Stimulated activated CD8-positive, alpha-beta memory T cell treated with anti-CD3 and anti-CD28 coated beads, Interleukin-15, amount 100 ng/mL, for 4 hours (primary cell): ENCODE measurements at regions not wholly inside any gene's neighbourhood (a gene's known extent, or its start where the extent isn't known, plus 50 kb on each side); places are given as distances from the start of the nearest gene placed in this dataset.
"Not testable (repeated sequence)": the region's sequence is repeated elsewhere in the genome, so short reads cannot be mapped to it uniquely, and the experiment has no call there.

Source experiments
- DNase-seq, 2 donors: peaks; one replicate each; pipeline ENCODE4 v3.0.0-alpha.2; 2020; ENCODE audit warnings: low read depth in 2 of 2

- no peak for DNase-seq
Measured at GRCh38 chrY:12212394-12212793, 488.6 kb upstream of the USP9Y start.

- DNase-seq = no peak
Measured at GRCh38 chrY:12215564-12216022, 485.4 kb upstream of the USP9Y start.

- no peak for DNase-seq
Measured at GRCh38 chrY:12230921-12231320, 470.1 kb upstream of the USP9Y start.

GRCh38 chrY:12236399-12236798 lies 464.6 kb upstream of the USP9Y start:
- no peak for DNase-seq

DNA sequence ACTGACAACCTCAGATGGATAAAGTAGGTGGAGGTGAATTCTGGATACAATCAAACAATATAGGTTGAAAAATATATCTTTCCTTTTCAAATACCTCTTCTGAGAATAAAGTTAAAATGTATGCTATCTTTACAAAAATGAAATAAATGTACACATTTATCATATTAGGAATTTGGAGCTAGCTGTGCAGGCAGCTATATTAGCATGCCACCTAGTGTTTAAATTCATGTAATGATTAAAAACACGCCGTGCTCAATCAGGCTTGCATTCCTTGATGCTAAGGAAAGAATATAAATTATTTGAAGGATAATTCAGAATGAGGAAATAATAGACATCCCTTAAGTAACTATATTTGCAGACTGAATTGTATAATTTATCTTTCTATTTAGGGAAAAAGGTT lies 460.7 kb upstream of the USP9Y start:
- not testable (repeated sequence) for DNase-seq

- DNase-seq = no peak
Measured at GRCh38 chrY:12244146-12244545, 456.9 kb upstream of the USP9Y start.

DNA sequence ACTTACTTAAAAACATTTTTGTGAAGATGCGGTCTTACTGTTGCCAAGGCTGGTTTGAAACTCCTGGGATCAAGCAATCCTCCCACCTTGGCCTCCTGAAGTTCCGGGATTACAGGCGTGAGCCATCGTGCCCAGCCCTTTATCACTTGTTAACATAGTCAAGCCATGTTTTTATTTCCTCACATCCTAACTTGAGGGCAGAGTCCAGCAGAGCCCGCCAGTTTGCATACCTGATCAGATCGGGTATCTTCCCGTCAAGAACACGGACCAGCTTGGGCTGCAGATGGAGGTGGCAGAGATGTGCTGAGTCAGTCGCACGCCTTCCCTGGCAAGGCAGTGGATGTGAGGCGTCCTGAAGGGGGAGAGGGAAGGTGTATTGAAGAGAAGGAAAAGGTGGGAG lies 447.3 kb upstream of the USP9Y start:
- no peak for DNase-seq

- DNase-seq = no peak
Measured at GRCh38 chrY:12271162-12271561, 429.9 kb upstream of the USP9Y start.

- DNase-seq = no peak
Measured at GRCh38 chrY:12285608-12286007, 415.4 kb upstream of the USP9Y start.

DNA sequence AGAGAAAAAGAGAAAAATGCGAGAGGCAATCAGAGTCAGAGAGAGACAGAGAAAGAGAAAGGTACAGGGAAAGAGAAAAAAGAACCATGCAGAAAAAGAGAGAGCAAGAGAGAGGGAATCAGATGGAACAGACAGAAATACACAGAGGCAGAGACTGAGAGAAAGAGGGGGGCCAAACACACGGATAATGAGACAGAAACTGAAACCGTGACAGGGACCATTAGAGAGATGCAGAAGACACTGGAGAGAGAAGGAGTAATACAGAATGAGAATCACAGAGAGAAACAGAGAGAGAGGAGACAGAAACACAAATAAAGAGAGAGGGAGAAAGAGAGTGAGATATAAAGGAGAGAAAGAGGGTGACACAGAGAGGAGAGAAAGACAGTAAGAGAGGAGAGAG lies 412.1 kb upstream of the USP9Y start:
- no peak for DNase-seq

GRCh38 chrY:12289415-12289814 lies 411.6 kb upstream of the USP9Y start:
- no peak for DNase-seq

GRCh38 chrY:12292542-12292941 lies 408.5 kb upstream of the USP9Y start:
- no peak for DNase-seq

DNA sequence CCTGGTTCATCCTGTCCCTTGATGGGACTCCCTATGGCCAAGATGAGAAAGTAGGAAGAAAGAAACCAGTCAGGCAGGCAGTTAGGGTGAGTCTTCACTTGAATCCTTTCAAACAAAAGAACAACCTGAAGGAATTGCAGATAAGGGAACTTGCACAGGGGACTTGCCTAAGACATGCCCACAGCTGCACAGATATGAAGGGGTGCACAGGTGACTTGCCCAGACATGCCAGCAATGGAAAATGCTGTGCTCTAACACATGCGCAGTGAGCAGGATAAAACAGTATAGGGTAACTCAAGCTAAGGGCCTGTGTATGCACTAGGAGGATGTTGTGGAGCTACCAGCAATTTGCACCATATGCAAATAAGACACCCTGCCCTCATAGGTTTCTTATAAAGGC lies 404.6 kb upstream of the USP9Y start:
- no peak for DNase-seq

- not testable (repeated sequence) for DNase-seq
Measured at GRCh38 chrY:12299796-12300195, 401.2 kb upstream of the USP9Y start.

GRCh38 chrY:12303464-12303863 lies 397.6 kb upstream of the USP9Y start:
- no peak for DNase-seq

DNA sequence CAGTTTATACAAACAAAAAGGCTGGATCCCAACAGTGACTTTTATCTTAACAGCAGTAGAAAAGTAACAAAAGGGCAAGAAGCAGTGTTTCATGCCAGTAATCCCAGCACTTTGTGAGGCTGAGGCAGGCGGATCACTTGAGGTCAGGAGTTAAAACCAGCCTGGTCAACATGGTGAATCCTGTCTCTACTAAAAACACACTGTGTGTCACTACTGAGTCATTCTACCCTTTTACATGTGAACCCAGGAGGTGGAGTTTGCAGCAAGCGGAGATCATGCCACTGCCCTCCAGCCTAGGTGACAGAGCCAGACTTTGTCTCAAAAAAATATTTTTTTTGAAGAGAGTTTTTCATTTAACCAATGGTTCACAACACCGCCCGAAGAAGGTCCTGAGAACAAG lies 395.6 kb upstream of the USP9Y start:
- DNase-seq = no peak

- no peak for DNase-seq
Measured at GRCh38 chrY:12309212-12309611, 391.8 kb upstream of the USP9Y start.

DNA sequence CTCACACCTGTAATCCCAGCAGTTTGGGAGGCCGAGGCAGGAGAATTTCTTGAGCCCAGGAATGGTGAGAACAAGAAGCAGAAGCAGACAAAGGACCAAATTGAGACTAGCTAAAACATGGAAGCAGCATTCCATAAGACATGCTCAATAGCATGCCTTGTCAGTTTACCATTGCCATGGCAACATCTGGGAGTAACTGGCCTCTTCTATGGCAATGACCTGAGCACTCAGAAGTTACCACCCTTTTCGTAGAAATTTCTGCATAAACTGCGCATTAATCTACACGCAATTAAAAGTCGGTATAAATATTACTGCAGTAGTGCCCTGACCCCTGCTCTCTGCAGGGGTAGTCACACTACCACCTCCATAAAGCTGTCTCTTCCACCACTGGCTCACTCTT lies 390.2 kb upstream of the USP9Y start:
- no peak for DNase-seq

- DNase-seq = no peak
Measured at GRCh38 chrY:12327751-12328150, 373.3 kb upstream of the USP9Y start.

- DNase-seq = not testable (repeated sequence)
Measured at GRCh38 chrY:12331917-12332316, 369.1 kb upstream of the USP9Y start.

GRCh38 chrY:12343211-12343610 lies 357.8 kb upstream of the USP9Y start:
- no peak for DNase-seq

DNA sequence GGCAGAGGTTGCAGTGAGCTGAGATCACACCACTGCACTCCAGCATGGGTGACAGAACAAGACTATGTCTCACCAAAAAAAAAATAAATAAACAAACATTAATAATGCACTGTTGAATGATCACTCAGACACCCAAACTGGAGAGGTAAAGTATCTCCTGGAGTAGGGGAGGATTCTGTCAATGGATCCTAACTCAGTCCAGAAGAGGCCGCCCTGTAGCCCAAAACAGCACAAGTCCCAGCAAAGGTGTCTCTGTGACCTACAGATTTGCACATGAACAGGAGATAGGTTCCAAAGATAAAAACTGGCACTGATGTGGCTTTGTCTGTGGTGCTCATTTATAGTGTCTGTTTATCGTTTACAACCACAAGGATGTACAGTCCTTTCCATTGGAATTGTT lies 352.9 kb upstream of the USP9Y start:
- no peak for DNase-seq

- no peak for DNase-seq
Measured at GRCh38 chrY:12357204-12357603, 343.8 kb upstream of the USP9Y start.

- no peak for DNase-seq
Measured at GRCh38 chrY:12357655-12358054, 343.4 kb upstream of the USP9Y start.

- no peak for DNase-seq
Measured at GRCh38 chrY:12358337-12358736, 342.7 kb upstream of the USP9Y start.
